GM10266 (cell line): ENCODE measurements at regions not wholly inside any gene's neighbourhood (a gene's known extent, or its start where the extent isn't known, plus 50 kb on each side); places are given as distances from the start of the nearest gene placed in this dataset.

Experiments used
- DNase-seq: peaks from one replicate; pipeline ENCODE4 v3.0.0; 2012; ENCODE audit errors: extremely low spot score
- TF ChIP-seq, protein P1 (sequence below): IDR thresholded peaks from 2 replicates; pipeline ENCODE4 v1.5.1; 2012; ENCODE audit warnings: mild to moderate bottlenecking, low read depth; ENCODE audit not compliant: control insufficient read depth, insufficient read depth; ENCODE audit errors: missing control alignments

DNA sequence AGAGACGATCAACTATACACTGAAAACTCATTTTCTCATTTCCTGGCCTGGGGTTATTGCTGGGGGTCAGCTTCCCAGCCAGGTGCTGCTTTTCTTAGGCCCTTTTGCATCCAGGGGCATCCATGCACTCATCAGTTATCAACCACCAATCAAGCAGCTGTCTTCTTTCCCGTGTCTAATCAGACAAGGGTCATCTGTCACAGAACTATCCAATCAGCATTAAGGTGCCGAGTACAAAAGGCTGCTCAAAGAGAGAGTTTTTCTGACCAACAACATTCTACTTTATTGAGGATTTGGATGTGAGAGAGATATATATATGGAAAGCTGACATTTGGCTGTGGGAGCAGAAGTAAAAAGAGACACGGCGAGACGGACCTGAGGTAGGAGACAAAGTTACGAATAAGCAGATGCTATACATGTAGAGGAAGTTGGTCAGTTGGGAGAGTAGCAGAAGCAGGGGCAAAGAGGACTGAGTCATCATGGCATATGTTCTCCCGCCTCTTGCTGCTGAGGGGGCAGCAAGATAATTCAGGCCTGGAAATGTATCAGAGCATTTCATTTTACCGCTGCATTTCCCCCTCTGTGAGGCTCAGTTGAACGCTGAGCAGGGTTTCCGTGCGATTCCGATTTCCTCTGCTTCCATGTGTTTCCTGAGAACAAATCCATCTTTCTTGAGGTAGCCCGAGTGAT lies 129.3 kb downstream of the NUP35 start:
- no peak for DNase-seq

DNA sequence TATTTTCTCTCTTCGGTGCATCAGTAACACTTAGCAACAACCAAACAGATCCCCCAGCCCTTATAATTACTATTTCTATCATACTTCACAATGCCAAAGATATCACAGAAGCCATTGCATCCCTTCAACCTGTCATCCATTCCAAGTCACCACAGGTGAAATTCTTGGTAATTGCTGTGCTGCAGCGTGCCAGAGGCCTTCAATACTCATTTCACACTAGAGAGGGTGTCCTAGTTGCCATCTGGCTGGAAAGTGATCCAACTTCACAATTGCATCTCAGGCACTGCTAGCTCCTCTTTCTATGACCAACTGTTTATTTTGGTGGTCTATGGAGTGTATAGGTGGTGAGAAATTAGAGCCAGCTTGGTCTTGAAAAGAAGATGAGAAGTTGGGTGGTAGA lies 131.2 kb downstream of the NUP35 start:
- no peak for DNase-seq
- TF ChIP-seq, protein P1, sequence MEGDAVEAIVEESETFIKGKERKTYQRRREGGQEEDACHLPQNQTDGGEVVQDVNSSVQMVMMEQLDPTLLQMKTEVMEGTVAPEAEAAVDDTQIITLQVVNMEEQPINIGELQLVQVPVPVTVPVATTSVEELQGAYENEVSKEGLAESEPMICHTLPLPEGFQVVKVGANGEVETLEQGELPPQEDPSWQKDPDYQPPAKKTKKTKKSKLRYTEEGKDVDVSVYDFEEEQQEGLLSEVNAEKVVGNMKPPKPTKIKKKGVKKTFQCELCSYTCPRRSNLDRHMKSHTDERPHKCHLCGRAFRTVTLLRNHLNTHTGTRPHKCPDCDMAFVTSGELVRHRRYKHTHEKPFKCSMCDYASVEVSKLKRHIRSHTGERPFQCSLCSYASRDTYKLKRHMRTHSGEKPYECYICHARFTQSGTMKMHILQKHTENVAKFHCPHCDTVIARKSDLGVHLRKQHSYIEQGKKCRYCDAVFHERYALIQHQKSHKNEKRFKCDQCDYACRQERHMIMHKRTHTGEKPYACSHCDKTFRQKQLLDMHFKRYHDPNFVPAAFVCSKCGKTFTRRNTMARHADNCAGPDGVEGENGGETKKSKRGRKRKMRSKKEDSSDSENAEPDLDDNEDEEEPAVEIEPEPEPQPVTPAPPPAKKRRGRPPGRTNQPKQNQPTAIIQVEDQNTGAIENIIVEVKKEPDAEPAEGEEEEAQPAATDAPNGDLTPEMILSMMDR, result no peak

More for the DNA sequence above, 129.3 kb downstream of the NUP35 start:
- TF ChIP-seq, protein P1, result no peak

DNA sequence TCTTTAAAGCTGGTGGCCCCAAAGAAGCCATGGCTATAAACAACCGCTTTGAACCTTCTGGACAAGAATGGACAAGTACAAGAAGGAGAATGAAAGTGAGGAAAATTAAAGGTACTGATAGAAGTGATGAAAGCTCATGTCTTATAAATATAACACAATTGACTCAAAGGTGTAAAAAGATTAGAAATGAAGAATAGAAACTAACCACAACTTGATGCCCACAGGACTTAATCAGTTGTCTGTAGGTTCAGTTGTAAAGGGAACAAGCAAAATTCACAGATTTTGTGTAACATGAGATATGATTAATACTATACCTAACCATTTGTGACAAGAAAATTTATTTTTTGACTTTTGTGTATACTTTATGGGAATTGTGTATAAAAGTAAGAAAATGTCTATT lies 135.7 kb downstream of the NUP35 start:
- no peak for DNase-seq
- TF ChIP-seq, protein P1, result no peak

DNA sequence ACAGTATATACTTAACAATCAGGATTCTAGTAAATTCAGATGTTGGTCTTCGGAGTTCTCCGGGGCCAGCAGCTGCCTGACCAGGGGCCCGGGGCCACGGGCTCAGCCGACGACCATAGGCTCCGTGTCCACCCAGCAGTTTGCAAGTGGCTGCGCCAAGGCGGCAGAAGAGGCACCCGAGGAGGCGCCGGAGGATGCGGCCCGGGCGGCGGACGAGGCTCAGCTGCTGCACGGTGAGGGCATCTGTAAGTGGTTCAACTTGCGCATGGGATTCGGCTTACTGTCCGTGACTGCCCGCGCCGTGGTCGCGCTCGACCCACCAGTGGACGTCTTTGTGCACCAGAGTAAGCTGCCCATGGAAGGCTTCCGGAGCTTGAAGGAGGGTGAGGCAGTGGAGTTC lies 136.3 kb downstream of the NUP35 start:
- TF ChIP-seq, protein P1, result no peak
- no peak for DNase-seq

DNA sequence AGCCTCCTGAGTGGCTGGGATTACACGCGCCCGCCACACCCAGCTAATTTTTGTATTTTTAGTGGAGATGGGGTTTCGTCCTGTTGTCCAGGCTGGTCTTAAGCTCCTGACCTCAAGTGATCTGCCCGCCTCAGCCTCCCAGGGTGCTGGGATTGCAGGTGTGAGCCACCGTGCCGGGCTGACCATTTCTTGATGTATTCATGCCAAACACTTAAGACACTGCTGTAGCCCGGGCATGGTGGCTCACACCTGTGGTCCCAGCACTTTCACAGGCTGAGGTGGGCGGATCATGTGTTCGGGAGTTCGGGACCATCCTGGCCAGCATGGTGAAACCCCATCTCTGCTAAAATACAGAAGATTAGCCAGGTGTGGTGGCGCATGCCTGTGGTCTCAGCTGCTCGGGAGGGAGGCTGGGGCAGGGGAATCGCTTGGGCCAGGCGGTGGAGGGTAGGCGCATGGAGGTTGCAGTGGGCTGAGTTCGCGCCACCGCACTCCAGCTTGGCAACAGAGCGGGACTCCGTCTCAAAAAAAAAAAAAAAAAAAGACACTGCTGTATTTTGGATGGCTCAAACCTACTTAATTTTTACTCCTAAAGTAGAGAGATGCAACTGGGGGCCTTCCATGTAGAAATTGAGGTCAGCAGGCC lies 140.8 kb downstream of the NUP35 start:
- DNase-seq, result no peak
- TF ChIP-seq, protein P1, result no peak

DNA sequence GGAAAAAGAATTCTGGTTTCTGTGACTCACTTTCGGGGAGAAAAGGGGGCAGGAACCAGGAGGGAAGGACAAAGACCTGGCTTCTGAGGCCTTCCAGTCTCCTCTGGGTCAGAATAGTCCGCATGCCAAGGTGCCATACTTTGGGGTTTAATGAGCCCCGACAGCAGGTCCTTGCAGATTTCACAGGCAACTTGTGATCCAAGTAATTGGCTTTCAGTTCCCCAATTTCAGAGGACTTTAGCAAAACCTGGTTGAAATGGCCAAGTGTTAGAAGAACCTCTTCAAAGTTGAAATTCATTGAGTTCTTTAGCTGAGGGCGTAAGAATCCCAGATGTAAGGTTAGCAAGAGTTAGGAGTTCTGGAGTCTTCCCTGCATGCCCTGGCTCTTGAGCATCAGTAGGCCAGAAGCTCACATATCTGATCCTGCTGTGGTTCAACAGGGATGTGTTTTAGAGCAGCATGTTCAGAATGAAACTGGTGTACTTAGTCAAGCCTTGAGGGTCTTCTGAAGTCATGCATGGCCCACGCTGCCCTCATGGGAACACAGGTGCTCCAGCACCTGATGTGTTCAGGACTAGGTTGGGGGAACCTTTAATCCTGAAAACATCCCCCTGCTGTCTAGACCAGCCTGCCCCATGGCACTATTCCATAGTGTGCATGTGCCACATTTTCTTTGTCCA lies 143.0 kb downstream of the NUP35 start:
- TF ChIP-seq, protein P1, result no peak
- no peak for DNase-seq

DNA sequence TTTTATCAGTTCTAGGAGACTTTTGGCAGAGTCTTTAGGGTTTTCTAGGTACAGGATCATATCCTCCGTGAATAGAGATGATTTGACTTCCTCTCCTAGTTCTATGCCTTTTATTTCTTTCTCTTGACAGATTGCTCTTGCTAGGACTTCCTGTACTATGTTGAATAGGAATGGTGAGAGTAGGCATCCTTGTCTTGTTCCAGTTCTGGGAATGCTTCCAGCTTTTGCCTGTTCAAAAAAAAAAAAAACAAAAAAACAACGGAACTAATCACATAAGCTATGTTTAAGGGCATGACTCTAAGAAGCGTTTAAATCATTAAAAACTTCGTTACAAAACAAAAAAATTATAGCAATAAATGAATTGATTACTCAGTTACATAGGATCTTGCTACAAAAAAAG lies 145.7 kb downstream of the NUP35 start:
- no peak for DNase-seq
- TF ChIP-seq, protein P1, result no peak
